Body of pancreas (tissue), 4 donors: ENCODE measurements at regions not wholly inside any gene's neighbourhood (a gene's known extent, or its start where the extent isn't known, plus 50 kb on each side); places are given as distances from the start of the nearest gene placed in this dataset.

Experiments used
- CTCF ChIP-seq, 7 experiments: fragments of 450-650 bp in 4 of 7; fragments of 200-600 bp in 3 of 7; sonication (generic) in 3 of 7; IDR thresholded peaks; one replicate each; pipeline ENCODE4 v1.5.1; 2016 to 2019; ENCODE audit warnings: antibody characterized with exemption in 7 of 7
- POLR2A ChIP-seq, 3 donors: fragments of 450-650 bp; IDR thresholded peaks; one replicate each; pipeline ENCODE4 v1.6.1; 2016; ENCODE audit warnings: antibody characterized with exemption in 3 of 3, mild to moderate bottlenecking in 2 of 3

GRCh38 chr3:65060904-65061303 is 373.1 kb upstream of the ADAMTS9 start:
- TF ChIP-seq CTCF (IDR thresholded peaks at IDR 0.05) = no peak
- TF ChIP-seq POLR2A (IDR thresholded peaks at IDR 0.05) = no peak
